ENCODE measurements at regions not wholly inside any gene's neighbourhood (a gene's known extent, or its start where the extent isn't known, plus 50 kb on each side); places are given as distances from the start of the nearest gene placed in this dataset.
A peak's percentile ranks its signal among the peaks of the same experiment; 100 is the strongest.
"Not testable (repeated sequence)": the region's sequence is repeated elsewhere in the genome, so short reads cannot be mapped to it uniquely, and the experiment has no call there.

GRCh38 chr14:80055667-80056496 lies 155.4 kb downstream of the DIO2 start:
- DNase-seq: peak; percentile 63

DNA sequence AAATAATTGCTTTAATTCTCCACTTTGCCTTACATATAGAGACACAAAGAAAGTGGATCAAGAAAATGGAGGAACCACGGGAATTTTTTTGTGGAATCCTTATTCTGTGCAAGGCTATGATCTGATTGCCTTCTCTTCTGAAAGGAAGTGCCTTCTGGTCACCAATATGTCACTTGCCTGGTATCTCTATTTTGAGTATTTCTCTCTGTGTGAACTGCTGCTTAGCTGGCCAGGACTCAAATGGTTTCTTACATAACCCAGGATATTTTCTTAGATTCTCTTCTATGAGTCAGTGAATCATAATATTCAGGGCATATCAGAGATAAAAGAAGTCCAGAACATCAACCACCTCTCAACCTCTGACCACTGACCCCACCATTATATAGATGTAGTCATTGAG lies 156.1 kb downstream of the DIO2 start:
- no peak for DNase-seq

- DNase-seq: no peak
These were observed 157.3 kb downstream of the DIO2 start for GRCh38 chr14:80054020-80054419.

GRCh38 chr14:80049055-80049454 lies 162.2 kb downstream of the DIO2 start:
- DNase-seq: no peak

DNA sequence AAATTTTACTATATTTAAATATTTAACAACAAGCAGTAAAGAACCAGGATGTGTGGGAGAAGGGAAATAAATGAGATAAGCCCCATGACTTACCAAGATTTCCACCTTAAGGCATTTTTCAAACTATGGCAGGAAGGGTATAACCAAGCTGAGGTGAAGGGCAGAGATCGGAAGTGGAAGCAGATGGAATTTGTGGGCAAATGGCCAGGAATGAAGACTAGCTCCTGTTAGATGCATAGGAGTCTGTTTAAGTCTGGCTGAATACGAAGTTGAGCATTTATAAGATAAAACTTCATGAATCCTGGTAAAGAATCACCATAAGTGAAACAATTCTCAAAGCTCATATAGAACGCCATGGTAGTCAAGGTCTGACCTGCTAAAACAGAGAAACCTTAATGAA lies 163.5 kb downstream of the DIO2 start:
- DNase-seq: peak; percentile 31

DNA sequence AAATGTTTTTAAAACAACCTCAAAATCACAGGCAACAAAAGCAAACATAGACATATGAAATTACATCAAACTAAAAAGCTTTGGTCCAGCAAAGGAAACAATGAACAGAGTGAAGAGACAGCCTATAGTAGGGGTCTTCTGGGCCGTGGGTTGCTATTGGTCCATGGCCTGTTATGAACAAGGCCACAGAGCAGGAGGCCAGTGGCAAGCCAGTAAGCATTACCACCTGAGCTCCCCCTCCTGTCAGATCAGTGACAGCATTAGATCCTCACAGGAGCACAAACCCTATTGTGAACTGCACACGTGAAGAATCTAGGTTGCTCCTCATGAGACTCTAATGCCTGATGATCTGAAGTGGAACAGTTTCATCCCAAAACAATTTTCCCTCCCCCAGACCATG lies 174.0 kb downstream of the DIO2 start:
- peak; percentile 3 for DNase-seq

DNA sequence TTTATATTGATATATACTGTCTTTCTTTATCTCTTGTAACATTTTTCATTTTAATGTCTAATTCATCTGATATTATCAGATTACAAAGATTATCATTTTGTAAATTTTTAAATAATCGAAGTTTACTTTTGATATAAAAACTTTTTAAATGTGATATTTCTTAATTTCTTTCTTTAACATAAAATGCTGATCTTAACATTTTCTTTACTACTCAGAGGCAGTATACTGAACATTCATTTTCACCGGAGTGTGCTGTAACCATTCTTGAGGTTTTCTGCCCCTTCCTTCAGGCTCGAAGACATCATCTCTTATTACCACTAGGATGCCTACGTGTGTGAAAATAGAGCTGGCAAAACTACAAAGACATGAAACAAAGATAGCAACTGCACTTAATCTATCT lies 186.9 kb downstream of the DIO2 start:
- DNase-seq: no peak

GRCh38 chr14:80018476-80018875 lies 192.8 kb downstream of the DIO2 start:
- DNase-seq: not testable (repeated sequence)

- DNase-seq: no peak
These were observed 193.5 kb downstream of the DIO2 start for GRCh38 chr14:80017795-80018194.

DNA sequence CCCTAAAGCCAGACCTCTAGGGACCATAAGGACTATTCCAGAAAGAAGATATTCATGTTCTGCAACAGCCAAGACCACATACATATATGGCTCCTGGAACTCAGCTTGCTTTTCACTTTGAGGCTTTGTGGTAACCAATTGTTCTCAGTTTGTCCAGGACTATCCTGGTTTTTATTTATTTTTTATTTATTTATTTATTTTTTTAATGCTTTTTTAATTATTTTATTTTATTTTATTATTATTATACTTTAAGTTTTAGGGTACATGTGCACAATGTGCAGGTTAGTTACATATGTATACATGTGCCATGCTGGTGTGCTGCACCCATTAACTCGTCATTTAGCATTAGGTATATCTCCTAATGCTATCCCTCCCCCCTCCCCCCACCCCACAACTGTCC lies 201.1 kb downstream of the DIO2 start:
- not testable (repeated sequence) for DNase-seq

DNA sequence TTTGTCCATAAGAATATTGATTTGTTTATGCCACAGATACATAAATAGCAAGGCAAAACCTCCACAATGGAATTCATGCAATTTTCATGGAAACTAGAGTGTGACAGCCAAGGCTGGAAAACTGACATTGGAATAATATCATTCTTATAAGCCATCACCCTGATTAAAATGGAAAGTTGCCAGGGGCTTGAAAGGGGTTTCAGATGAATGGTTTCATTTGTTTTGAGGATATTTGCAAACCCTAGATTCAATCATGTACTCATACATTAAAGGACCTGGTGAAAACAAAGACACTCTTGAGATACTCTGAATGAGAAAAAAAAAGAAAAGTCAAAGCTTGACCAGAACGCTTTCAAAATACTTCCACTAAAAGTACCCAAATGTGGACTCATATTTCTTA lies 205.7 kb downstream of the DIO2 start:
- DNase-seq: no peak

DNA sequence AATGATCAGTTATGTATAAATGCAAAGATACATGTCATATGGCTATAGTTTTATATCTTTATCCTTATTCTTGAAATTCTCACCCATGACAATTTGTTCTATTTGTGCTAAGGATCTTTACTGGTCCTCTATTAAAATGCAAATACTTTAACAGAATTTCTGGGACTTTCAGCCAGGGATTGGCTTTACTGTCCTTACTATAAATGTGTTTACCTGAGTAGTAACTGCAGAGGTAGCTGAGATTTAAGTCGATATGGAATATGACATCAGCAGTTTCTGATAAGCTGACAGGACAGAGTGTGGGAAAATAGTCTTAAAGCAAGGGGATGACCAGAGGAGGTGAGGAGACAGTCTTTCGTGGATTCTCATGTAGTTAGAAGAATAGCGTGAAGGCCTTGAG lies 206.4 kb downstream of the DIO2 start:
- DNase-seq: no peak

- no peak for DNase-seq
These were observed 208.2 kb downstream of the DIO2 start for GRCh38 chr14:80003138-80003537.

DNA sequence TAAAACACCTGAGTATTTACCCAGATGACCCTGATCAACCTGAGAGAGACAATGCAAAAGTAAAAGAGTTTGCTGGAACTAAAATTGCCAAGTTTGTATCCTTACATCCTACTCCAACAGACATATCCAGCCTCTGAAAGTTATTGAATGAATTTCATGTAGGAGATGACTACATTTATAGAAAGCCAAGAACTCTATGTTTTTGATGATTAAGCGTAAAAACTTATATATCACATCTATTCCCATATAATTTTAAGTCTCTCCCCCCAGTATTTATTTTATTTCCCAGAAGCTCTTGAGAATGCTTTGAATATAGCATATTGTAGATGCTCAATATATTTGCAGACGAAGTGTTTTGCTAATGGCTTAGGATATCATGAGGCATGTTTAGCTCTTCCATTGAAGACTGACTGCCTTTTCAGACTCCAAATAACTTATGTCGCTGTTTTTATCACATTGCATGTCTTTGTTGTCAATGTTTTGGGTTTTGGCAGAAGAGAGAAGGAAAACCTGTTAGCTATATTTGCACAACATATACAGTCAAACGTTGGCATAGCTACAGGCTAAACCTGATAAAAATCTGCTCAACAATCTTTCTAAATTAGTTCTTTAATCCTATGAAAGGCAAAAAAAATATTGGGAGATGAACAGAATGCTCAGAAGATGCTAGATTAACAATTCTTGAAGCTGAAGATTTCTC lies 213.6 kb downstream of the DIO2 start:
- no peak for DNase-seq

GRCh38 chr14:79992407-79993198 lies 218.7 kb downstream of the DIO2 start:
- DNase-seq: no peak

- DNase-seq: no peak
These were observed 219.4 kb downstream of the DIO2 start for GRCh38 chr14:79991866-79992265.

- no peak for DNase-seq
These were observed 221.3 kb downstream of the DIO2 start for GRCh38 chr14:79989990-79990389.

- DNase-seq: no peak
These were observed 225.1 kb downstream of the DIO2 start for GRCh38 chr14:79986251-79986650.

DNA sequence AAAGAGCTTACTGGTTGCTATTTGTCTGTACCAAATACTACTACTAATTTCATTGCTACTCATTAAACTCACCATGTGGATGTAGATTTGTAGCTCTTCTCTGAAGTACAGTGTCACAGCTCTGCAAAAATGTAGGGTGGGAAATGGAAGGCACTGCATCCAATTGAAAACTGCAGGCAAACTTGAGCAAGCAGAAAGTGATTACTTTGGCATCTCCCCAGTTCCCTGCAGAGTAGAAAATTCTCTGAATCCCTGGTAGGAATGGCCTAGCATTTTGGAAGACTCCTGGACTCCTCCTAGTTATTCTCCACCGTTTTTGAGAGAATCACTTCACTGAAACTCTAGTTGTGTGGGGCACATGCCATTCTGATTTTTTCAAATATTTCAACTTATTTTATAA lies 239.1 kb downstream of the DIO2 start:
- DNase-seq: no peak

GRCh38 chr14:79971330-79971729 lies 240.0 kb downstream of the DIO2 start:
- no peak for DNase-seq

GRCh38 chr14:79967453-79967852 lies 243.9 kb downstream of the DIO2 start:
- no peak for DNase-seq

GRCh38 chr14:79967001-79967400 lies 244.3 kb downstream of the DIO2 start:
- DNase-seq: no peak

DNA sequence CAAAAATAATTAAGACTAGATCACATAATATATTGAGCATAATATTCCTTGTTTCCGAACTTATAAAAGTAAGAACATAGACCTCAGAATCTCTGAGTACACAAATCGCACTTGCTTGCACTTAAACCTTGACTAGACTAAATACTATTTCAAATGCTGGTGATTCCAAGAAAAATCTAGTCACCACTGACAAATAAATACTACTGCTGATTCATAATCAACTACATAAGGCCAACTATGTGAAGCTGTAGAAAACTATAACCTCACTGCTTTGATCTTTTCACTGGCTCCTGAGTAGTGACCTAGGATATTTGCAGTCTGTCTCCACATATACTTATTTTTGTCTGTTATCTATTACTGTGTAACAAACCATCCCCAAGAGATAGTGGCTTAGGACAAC lies 245.4 kb downstream of the DIO2 start:
- DNase-seq: no peak

- no peak for DNase-seq
These were observed 250.1 kb downstream of the DIO2 start for GRCh38 chr14:79961197-79961596.

Data from NCI-H82 (cell line).